Mucosa of rectum (tissue), 2 donors: ENCODE measurements at regions not wholly inside any gene's neighbourhood (a gene's known extent, or its start where the extent isn't known, plus 50 kb on each side); places are given as distances from the start of the nearest gene placed in this dataset.

Source experiments
- H3K27ac ChIP-seq, 2 donors: one replicate each; pipeline ENCODE4 v1.7.0; 2013; ENCODE audit warnings: inconsistent platforms in 2 of 2, low read depth in 2 of 2, low read length in 2 of 2
- H3K27me3 ChIP-seq, 2 donors: one replicate each; pipeline ENCODE4 v1.7.0; 2013; ENCODE audit warnings: low read length in 2 of 2; ENCODE audit not compliant: control insufficient read depth in 2 of 2, insufficient read depth in 2 of 2
- H3K36me3 ChIP-seq, 2 donors: one replicate each; pipeline ENCODE4 v1.7.0; 2013; ENCODE audit warnings: low read length in 2 of 2; ENCODE audit not compliant: control insufficient read depth in 2 of 2, insufficient read depth in 2 of 2
- H3K4me1 ChIP-seq, 2 donors: one replicate each; pipeline ENCODE4 v1.7.0; 2013; ENCODE audit warnings: low read length in 2 of 2, mild to moderate bottlenecking in 1 of 2; ENCODE audit not compliant: control insufficient read depth in 2 of 2, insufficient read depth in 2 of 2
- H3K4me3 ChIP-seq, 2 donors: one replicate each; pipeline ENCODE4 v1.7.0; 2013; ENCODE audit warnings: low read length in 2 of 2
- H3K9ac ChIP-seq, 2 donors: one replicate each; pipeline ENCODE4 v1.7.0; 2013; ENCODE audit warnings: low read length in 2 of 2, low read depth in 1 of 2, mild to moderate bottlenecking in 1 of 2
- H3K9me3 ChIP-seq, 2 donors: one replicate each; pipeline ENCODE4 v1.7.0; 2013; ENCODE audit warnings: low read length in 2 of 2; ENCODE audit not compliant: control insufficient read depth in 2 of 2
- donor health status: healthy.
- donor health status: Normal muscosa, but diverticular disease.

- H3K4me3 ChIP-seq: no peak overlapping the region
- H3K9me3 ChIP-seq: no peaks in the 10 kb centered on the region
- H3K27me3 ChIP-seq: no peaks in the 10 kb centered on the region
- H3K9ac ChIP-seq: no peak overlapping the region
- H3K36me3 ChIP-seq: no peaks in the 10 kb centered on the region
- H3K27ac ChIP-seq: no peak overlapping the region
- H3K4me1 ChIP-seq: no peaks in the 10 kb centered on the region
Observed at GRCh38 chr10:42482411-42482810, 156.0 kb downstream of the ZNF33B start.

- Histone ChIP-seq H3K27ac (no peak overlapping the region), H3K36me3 (no peaks in the 10 kb centered on the region), H3K4me1 (no peaks in the 10 kb centered on the region), H3K9me3 (no peaks in the 10 kb centered on the region), H3K9ac (no peak overlapping the region), H3K27me3 (no peaks in the 10 kb centered on the region), H3K4me3 (no peak overlapping the region)
Observed at GRCh38 chr10:42479057-42479456, 159.3 kb downstream of the ZNF33B start.

GRCh38 chr10:42477170-42477569, 161.2 kb downstream of the ZNF33B start:
- Histone ChIP-seq H3K36me3 (no peaks in the 10 kb centered on the region), H3K9ac (no peak overlapping the region), H3K9me3 (no peaks in the 10 kb centered on the region), H3K27me3 (no peaks in the 10 kb centered on the region), H3K4me3 (no peak overlapping the region), H3K27ac (no peak overlapping the region), H3K4me1 (no peaks in the 10 kb centered on the region)

GRCh38 chr10:42476101-42476500, 162.3 kb downstream of the ZNF33B start:
- no peak overlapping the region for H3K27ac ChIP-seq
- no peaks in the 10 kb centered on the region for H3K27me3 ChIP-seq
- H3K9ac ChIP-seq: no peak overlapping the region
- no peaks in the 10 kb centered on the region for H3K4me1 ChIP-seq
- H3K4me3 ChIP-seq: no peak overlapping the region
- H3K36me3 ChIP-seq: no peaks in the 10 kb centered on the region
- no peaks in the 10 kb centered on the region for H3K9me3 ChIP-seq

GRCh38 chr10:42475168-42476098, 162.9 kb downstream of the ZNF33B start:
- H3K4me1 ChIP-seq: no peaks in the 10 kb centered on the region
- H3K36me3 ChIP-seq: no peaks in the 10 kb centered on the region
- no peaks in the 10 kb centered on the region for H3K9me3 ChIP-seq
- no peaks in the 10 kb centered on the region for H3K27me3 ChIP-seq
- no peak overlapping the region for H3K4me3 ChIP-seq
- no peak overlapping the region for H3K27ac ChIP-seq
- no peak overlapping the region for H3K9ac ChIP-seq

GRCh38 chr10:42454313-42454712, 184.1 kb downstream of the ZNF33B start:
- H3K9me3 ChIP-seq: no peaks in the 10 kb centered on the region
- no peaks in the 10 kb centered on the region for H3K27me3 ChIP-seq
- no peaks in the 10 kb centered on the region for H3K4me1 ChIP-seq
- no peaks in the 10 kb centered on the region for H3K36me3 ChIP-seq
- H3K27ac ChIP-seq: no peak overlapping the region
- H3K9ac ChIP-seq: no peak overlapping the region
- no peak overlapping the region for H3K4me3 ChIP-seq

- no peaks in the 10 kb centered on the region for H3K4me1 ChIP-seq
- H3K27me3 ChIP-seq: no peaks in the 10 kb centered on the region
- no peak overlapping the region for H3K27ac ChIP-seq
- no peaks in the 10 kb centered on the region for H3K36me3 ChIP-seq
- no peak overlapping the region for H3K9ac ChIP-seq
- no peak overlapping the region for H3K4me3 ChIP-seq
- no peaks in the 10 kb centered on the region for H3K9me3 ChIP-seq
Observed at GRCh38 chr10:42431095-42431494, 207.3 kb downstream of the ZNF33B start.

GRCh38 chr10:42428534-42428933, 209.8 kb downstream of the ZNF33B start:
- H3K36me3 ChIP-seq: no peaks in the 10 kb centered on the region
- H3K27me3 ChIP-seq: no peaks in the 10 kb centered on the region
- H3K27ac ChIP-seq: no peak overlapping the region
- no peaks in the 10 kb centered on the region for H3K9me3 ChIP-seq
- no peaks in the 10 kb centered on the region for H3K4me1 ChIP-seq
- no peak overlapping the region for H3K9ac ChIP-seq
- H3K4me3 ChIP-seq: no peak overlapping the region

GRCh38 chr10:42422911-42423310, 215.5 kb downstream of the ZNF33B start:
- no peaks in the 10 kb centered on the region for H3K36me3 ChIP-seq
- no peaks in the 10 kb centered on the region for H3K9me3 ChIP-seq
- no peak overlapping the region for H3K27ac ChIP-seq
- H3K27me3 ChIP-seq: no peaks in the 10 kb centered on the region
- H3K4me1 ChIP-seq: no peaks in the 10 kb centered on the region
- H3K4me3 ChIP-seq: no peak overlapping the region
- no peak overlapping the region for H3K9ac ChIP-seq

GRCh38 chr10:42421812-42422211, 216.6 kb downstream of the ZNF33B start:
- Histone ChIP-seq H3K36me3 (no peaks in the 10 kb centered on the region), H3K9me3 (no peaks in the 10 kb centered on the region), H3K9ac (no peak overlapping the region), H3K27me3 (no peaks in the 10 kb centered on the region), H3K4me1 (no peaks in the 10 kb centered on the region), H3K4me3 (no peak overlapping the region), H3K27ac (no peak overlapping the region)
